ENCODE measurements at regions not wholly inside any gene's neighbourhood (a gene's known extent, or its start where the extent isn't known, plus 50 kb on each side); places are given as distances from the start of the nearest gene placed in this dataset.

DNA sequence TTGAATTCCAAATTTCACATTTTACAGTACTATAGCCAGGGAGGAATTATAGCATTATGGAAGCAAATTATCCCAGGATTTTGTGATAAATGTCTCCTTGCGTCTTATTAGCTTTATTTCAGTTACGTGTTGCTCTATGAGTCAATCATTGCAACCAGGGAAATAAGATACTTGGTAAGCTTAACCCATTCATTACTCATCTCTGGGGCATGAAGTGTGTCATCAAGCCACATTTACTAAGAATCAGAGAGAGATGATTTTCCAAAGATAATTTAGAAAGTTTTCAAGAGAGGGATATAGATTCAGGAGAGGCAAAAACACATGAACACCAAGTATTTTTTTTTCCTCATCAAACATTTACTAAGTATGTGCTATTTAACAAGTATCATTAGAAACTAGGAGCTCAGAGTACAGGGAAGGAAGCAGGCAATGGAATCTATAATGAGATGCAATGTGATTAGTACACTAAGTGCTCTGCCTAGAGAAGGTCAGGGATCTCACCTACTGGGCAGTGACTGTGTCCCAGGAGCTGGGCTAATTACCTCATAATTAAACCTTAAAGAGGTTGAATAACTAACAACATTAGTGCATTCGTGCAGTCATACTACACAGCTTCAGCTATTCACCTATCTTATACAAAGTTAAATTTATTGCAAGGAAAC is 217.8 kb upstream of the NXPH2 start:
- DNase-seq = no peak

DNA sequence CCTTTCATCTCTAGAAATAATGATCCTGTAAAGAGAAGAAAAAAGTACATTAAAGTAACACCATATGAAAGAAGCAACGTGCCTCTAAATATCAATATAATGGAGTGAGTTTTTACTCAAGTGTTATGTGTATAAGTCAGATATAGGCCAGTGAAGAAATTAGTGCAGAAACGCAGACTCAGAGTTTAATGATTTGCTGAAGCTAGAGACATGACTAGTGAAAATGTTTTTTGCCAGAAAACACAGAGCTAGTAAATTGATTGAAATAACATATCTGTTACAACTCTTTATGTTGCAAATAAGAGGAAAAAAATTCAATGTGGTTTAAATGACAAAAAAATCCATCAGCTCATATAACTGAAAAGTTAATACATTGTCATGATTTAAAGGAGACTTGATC is 217.2 kb upstream of the NXPH2 start:
- no peak for DNase-seq

DNA sequence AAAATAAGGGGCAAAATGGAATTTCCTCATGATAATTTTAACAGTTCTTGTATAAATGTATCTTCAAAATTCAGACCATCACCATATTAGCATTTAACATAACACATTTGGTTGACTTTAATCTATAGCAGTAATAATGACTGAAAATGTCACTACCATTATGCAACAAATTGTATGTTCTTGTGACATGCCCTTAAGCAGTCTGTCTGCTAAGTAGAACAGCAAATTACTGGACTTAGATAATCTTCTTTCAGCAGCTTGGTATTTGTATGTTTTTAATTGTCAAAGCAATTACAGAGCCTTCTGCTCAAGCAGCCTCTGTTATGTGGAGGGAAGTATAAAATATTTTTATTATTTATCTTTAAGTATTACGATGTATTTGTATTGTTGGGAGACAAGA is 214.3 kb upstream of the NXPH2 start:
- DNase-seq = no peak

DNA sequence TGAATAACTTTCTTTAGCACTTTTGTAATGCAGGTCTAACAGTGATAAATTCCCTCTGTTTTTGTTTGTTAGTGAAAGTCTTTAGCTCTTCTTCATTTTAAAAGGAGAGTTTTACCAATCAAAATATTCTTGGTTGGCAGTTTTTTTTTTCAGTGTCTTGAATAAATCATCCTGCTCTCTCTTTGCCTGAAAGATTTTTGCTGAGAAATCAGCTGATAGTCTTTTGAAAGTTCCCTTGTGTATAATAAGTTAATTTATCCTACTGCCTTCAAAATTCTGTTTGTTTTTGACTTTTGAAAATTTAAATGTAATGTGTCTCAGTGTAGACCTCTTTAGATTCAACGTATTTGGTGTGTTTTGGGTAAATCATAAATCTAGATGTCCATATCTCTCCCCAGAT is 205.7 kb upstream of the NXPH2 start:
- no peak for DNase-seq

DNA sequence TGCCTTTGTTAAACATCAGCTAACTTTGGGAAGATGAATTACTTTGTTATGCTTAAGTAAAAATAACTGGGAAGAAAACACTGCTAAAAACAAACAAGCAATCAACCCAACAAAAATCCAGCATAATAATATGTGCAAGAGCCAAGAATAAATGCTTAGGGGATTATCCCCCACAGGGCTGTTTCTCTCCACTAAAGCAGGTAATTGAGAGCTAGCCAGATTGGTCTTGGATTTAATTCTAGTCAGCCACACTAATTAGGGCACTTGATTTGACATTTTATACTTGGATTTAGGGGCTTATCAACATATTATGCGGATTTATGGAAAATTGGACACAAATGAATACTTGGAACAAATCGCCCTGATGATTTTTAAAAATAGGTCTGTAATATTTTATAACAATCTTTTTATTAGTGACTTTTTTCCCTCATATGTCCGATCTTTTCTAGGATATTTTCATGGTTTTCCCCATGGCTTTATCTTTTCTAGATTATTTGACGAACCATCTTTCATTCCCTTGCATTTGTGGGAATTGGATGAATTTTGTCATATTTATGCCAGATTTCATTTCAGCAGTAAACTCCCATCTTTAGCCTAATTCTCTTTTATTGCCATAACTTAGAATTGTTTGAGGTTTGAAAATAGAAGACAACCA is 199.1 kb upstream of the NXPH2 start:
- DNase-seq = no peak

DNA sequence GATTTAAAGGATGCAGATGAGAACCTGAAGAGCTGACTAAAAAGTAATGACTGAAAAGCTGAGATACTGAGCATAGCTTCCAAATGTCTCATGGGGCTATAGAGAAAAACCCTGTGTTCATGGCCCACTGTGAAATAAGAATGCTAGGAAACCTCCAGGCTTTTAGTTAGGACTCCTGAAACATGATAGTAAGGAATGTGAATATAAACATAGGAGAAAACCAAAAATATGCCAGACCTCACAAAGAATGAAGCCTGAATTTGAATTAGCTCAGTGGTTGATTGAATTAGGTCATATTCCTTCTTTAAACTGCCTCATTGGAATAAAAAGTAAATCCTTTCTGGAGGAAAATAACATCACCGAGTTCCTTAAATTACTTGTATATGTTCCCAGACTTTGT is 194.5 kb upstream of the NXPH2 start:
- no peak for DNase-seq

DNA sequence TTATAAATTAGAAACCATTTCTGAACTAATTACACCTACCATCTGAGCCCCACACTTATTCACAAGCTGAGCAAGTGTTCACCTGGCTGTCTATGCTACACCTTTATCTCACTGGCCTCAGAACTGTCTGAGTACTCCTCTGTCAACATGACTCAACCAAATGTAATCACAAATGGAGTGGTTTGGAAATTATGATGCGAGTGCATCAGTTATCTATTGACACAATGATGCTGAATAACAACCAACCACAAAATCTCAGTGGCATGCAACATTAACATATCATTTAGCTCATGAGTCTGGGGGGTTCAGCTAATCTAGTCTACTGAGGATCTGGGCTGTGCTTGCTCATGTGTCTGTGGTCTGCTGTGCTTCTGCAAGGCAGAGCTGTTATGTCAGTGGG is 184.2 kb upstream of the NXPH2 start:
- no peak for DNase-seq

DNA sequence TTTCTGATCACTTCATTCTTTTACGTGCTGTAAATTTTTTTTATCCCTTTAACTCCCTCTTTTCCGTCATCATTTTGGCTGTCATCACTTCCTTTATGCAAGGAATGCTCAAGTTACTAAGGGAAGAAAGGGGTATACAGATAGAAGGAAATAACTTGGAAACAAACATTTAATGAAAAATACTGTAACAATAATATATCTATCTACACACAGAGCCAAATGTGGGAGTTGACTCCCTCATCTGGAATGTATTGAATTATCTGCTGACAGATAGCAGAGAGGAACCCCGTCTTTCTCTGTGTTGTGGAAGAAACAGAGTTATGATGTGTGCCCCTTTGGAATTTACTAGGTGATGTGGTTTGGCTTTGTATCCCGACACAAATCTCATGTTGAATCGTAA is 182.5 kb upstream of the NXPH2 start:
- DNase-seq = no peak

DNA sequence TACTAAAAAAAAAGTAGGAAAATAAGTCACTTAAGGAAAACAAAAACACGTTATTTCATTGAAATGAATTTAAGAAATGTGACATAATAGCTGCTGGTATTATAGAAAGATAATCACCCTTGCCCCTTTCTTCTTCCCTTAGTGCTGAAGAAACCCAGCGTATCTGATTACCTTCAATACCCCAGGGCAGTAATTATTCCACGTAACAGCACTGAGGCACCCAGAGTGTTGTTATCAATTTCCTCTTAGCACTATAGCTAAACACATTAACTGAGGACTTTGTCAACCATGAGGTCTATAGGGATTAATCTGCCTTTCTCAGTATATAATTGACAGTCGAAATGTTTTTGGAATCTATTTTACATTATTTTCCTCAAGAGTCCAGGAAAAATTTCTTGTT is 180.0 kb upstream of the NXPH2 start:
- DNase-seq = no peak

DNA sequence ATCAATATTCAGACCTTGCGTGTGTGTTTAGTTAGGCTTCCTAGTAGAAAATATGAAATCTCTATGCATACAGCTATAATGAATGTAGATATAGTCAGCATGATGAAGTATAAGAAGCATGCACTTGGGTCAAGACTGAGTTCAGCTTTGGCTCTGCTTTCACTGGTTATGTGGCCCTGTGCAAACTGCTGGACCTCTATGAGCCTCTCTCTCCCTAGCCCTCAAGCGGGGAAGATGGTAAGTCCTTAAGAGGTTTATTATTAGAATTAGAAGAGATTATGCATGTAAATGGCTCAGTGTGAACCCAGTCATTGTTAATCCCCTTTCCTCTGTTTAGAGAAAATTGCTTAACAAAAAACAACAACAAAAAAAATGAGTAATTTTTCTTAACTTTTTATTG is 178.8 kb upstream of the NXPH2 start:
- DNase-seq = no peak

DNA sequence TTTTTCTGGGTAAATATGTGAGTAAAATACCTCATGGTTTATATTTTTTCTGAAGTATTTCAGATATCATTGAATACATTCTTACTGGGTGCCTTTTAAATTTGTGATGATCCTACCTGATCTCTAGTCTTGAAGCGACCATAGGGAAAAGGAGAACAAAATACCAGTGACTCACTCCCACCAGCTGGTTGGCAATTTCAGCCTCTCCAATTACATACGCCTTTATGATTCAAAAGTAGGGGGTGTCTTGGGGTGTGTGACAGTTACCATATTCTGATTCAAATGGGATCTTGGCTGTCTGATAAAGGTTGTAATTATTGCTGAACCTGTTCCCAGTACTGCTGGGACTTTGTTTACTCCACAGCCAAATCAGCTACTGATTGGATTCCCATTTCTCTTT is 175.9 kb upstream of the NXPH2 start:
- no peak for DNase-seq

DNA sequence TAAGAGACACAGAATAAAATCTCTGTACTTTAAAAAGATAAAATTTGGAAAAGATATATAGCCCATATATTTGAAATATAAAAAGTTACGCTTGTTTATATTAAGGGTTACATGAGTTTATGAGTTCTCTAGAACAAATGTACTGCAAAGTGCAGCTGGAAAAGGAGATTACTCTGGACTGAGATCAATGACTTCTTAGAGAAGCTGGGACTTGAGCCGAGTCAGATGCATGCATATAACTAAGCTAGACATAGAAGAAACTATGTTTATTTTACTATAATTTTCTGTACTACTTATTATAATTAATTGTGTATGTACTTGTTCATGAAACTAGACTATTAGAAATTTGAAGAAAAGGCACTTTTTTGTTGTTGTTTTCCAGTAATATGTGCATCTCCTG is 170.3 kb upstream of the NXPH2 start:
- DNase-seq = no peak

DNA sequence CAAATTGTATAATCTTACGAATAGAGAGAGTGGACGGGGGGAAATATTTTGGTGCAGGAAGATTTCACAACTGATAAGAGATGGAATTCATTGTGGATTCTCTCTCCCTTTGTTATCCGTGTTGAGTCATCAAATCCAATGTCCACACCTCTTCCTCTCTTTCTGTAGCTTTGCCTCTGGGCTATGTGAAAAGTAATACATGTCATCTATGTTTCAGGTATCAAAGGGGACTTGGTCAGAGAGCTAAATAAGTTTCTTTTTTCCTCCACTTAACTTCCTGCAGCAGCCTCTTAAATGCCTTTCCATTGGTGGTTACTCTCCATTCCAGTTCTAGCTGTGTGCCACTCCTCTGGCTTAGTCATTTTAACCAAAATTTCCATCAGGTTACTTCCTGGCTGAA is 169.3 kb upstream of the NXPH2 start:
- no peak for DNase-seq

DNA sequence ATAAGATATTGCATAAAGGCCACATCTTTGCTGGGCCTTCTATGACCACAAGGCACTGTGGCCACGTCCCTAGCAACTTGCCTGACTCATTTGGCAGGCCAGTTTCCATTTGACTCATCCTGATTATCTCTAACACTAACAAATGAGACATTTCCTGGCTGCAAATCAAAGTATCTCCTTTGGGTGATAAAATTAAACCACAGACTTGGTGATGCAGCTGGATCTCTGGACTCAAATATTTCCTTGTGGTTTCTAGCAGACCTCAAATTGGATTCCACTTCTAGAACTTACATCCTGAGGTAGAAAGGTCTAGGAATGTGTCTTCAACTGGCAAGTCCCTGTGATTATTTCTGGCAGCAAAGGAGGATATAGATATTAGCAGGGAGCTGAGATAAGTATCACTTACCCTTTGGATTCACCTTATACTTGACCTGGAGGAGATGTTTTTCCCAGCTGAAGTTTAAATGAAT is 167.9 kb upstream of the NXPH2 start:
- DNase-seq = no peak

DNA sequence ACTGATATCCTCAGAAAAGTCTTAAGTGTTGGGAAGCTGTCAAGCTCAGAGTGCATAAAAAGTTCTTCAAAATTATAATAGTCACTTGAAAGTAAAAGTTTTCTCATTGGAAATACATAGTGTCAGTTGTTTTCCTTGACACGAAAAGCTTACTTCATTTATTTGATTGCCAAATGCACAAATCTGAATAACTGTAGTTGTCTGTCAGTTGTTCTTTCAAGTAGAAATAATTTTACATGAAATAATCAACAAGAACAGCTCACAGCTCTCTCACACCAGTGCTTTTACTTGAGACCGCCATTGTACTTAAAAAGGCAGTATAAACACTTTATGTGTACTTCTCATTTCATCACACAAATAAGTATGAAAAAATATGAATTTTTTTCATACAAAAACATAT is 163.3 kb upstream of the NXPH2 start:
- DNase-seq = no peak

DNA sequence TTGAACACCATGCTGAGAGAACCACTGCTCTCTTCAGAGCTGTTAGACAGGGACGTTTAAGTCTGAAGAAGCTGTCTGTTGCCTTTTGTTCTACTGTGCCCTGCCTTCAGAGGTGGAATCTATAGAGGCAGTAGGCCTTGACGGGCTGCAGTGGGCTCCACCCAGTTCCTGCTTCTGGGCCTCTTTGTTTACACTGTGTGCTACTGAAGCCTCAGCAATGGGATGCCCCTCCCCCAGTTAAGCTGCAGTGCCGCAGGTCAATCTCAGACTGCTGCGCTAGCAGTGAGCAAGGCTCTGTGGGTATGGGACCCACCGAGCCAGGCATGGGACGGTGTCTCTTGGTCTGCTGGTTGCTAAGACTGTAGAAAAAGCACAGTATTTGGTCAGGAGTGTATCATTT is 162.3 kb upstream of the NXPH2 start:
- DNase-seq = no peak

DNA sequence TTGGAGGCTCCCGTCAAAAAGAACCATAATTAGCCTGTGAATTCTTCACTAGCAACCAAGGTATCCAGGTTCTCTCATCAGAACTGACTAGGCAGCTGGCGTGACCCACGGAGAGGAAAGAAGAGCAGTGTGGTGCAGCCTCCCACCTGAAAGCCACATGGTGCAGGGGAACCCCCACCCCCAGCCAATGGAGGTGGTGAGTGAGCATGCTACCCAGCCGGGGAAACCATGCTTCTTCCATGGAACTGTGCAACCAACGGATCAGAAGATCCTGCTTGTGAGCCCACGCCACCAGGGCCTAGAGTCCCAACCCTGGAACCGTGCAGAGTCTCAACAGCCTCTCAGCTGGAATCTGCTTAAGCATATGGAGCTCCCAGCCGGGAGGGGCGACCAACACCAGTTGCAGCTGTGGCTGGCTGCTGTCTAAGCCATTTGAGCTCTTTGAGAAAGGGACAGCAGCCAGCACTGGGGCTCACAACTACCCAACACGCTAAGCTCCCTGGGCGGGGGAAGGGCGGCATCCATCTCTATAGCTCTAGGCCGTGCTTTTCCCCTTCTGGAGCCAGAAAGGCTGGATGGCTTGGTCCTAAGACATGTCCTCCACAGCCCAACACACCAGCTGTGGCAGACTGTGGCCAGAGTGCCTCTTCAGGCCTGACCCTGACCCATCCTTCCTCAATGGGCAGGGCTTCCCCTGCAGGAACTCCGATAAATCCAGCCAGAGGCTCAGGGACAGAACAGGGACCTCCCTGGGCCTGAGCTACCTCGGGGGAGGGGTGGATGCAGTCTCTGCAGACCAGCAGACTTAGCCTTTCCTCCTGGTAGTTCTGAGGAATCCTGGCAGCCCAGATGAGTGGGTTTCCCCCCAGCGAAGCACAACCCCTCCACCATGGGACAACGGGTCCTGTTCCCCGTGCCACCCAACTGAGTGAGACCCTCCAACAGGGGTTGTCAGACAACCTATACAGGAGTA is 151.4 kb upstream of the NXPH2 start:
- DNase-seq = no peak

DNA sequence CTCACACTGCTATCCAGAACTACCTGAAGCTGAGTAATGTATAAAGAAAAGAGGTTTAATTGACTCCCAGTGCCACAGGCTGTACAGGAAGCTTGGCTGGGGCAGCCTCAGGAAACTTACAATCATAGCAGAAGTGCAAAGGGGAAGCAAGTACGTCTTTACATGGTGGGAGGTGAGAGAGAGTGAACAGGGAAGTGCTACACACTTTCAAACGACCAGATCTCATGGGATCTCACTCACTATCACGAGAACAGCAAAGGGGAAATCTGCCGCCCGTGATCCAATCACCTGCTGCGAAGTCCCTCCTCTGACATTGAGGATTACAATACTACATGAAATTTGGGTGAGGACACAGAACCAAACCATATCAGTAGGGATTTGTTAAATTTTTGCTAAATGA is 150.4 kb upstream of the NXPH2 start:
- DNase-seq = no peak

DNA sequence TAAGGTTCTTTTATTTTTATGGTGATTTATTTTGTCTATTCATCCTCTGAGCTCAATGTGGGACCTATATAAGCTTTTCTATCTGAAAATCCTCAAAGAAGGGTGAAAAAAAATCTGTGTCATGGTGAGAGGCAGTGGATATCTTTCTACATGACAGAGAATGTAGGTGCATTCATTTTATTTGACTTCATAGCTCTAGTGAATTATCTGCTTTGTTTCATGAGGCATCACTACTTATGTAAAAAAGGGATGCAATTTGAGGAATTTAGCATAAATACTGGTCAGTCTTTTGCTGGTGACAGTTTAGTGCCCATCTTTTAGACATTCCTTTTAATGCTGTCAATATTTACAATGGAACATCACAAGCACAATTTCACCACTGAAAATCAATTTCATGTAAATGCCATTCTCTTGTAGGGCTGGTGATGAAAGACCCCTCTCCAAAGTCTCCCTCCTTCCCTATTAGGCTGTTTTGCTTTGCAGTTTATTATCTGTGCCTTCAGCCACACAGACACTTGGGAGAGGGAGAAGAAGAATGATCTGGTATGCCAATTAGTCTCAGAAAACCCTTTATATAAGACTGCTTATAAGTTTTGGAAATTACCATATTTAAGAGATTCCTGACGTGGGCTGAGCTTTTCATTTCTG is 148.3 kb upstream of the NXPH2 start:
- no peak for DNase-seq

DNA sequence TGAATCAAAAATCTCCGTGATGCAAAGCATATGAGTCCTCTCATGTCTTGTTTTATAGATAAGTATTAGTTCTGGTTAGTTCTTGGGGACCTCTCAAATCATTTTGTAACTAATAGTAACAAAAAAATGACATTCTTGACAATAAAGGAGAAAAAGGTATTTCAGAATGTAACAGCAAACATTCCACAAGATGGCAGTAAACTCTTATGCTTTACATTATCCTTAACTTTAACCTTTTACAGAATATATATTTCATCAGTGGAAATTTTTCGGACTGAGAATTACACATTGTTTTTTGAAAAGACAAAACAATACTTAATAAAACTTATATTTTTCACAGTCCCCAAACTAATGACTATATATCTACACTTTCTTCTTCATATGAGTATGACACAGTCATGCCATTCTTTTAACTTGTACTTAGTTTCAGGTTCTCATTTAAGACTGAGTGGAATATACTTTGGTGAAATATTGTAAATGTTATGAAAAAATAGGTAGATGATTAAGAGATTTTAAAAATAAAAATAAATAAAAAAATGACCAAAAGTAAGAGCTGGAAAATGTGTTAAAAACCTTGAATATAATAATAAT is 142.9 kb upstream of the NXPH2 start:
- DNase-seq = no peak

DNA sequence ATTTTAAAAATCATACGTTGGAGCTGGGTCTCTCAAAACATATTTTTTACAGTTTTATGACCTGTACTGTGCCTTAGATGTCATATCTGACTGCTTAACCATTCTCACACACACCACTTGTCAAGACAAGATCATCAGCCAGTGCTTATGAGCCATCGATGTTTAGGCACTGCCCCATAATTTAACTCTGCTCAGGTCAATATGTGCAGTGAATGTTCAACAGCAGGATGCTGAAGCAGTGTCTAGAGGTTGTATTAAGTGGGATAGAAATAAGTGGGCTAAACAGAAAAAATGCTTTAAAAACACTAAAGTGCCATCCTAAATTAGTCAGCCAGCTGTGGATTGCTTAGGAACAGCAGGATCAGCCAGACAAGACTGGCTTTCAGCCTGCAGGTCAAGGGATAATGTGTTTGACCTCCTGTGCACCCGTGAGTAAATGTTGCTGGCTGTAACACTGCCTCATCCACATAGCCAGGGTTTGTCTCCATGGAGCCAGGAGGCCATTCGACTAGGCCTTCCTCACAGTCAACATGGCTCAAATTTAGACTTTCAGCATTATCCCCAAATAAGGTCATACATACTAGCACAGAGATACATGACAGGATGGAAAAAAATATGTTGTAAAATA is 139.0 kb upstream of the NXPH2 start:
- DNase-seq = no peak

DNA sequence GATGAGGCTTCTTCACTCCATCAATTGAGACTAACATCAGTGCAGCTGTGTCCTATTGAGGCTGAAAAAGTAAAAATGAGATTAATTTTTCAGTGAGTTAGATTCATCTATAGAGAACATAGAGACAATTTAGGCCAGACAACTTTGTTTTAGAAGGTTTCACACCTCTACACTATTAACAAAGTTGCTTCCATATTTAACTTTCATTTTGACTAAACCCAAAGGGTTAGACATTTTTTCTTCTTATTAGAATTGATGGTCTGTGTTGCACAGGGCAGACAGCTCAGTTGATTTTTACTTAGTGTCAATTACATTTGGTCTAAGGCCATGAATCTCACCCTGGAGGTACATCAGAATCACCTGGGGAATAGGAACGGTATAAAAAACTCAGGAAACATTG is 130.2 kb upstream of the NXPH2 start:
- no peak for DNase-seq
